ENCODE measurements at regions not wholly inside any gene's neighbourhood (a gene's known extent, or its start where the extent isn't known, plus 50 kb on each side); places are given as distances from the start of the nearest gene placed in this dataset.

GRCh38 chr2:71784734-71785511 lies 331.6 kb downstream of the DYSF start:
- H3K9me3 Mint-ChIP-seq, result no peaks in the 10 kb centered on the region
- H3K4me3 ChIP-seq, result no peak overlapping the region
- H3K27me3 Mint-ChIP-seq (ENCODE audit: insufficient read depth, low read depth), result peaks cover 8% of the 10 kb centered on the region
- peak overlapping the region; percentile 46 for H3K27ac Mint-ChIP-seq
- TF ChIP-seq CTCF (IDR thresholded peaks at IDR 0.05) (no peak), EZH2phosphoT487 (IDR thresholded peaks at IDR 0.05) (no peak), EZH2 (IDR thresholded peaks at IDR 0.05) (no peak)
- no peaks in the 10 kb centered on the region for H3K79me2 ChIP-seq (ENCODE audit: low read depth)
- no peaks in the 10 kb centered on the region for H4K20me1 ChIP-seq (ENCODE audit: low read depth)
- no peaks in the 10 kb centered on the region for H3K4me1 Mint-ChIP-seq
- no peaks in the 10 kb centered on the region for H3K4me1 ChIP-seq
- H3K27me3 ChIP-seq, result no peaks in the 10 kb centered on the region
- no peaks in the 10 kb centered on the region for H3K9me3 ChIP-seq (ENCODE audit: low read depth)
- H3F3A ChIP-seq (ENCODE audit: low read depth), result no peaks in the 10 kb centered on the region
- no peak overlapping the region for H3K9ac ChIP-seq
- H3K36me3 ChIP-seq, result no peaks in the 10 kb centered on the region
- no peak overlapping the region for H2AFZ ChIP-seq (replicated peaks)
- no peak overlapping the region for H3K4me3 Mint-ChIP-seq
- H3K4me2 ChIP-seq, result no peak overlapping the region
- DNase-seq (ENCODE audit: low spot score), result no peak
- H3K36me3 Mint-ChIP-seq, result no peaks in the 10 kb centered on the region
- no peak overlapping the region for H3K27ac ChIP-seq

- no peaks in the 10 kb centered on the region for H3K9me3 Mint-ChIP-seq
- no peaks in the 10 kb centered on the region for H3K36me3 Mint-ChIP-seq
- Histone ChIP-seq H3K36me3 (no peaks in the 10 kb centered on the region), H3K79me2 (ENCODE audit: low read depth) (no peaks in the 10 kb centered on the region), H3K27me3 (no peaks in the 10 kb centered on the region), H4K20me1 (ENCODE audit: low read depth) (no peaks in the 10 kb centered on the region), H3K4me1 (no peaks in the 10 kb centered on the region), H3K4me3 (no peak overlapping the region), H3K9me3 (ENCODE audit: low read depth) (no peaks in the 10 kb centered on the region), H3K4me2 (no peak overlapping the region), H3K9ac (no peak overlapping the region), H3F3A (ENCODE audit: low read depth) (no peaks in the 10 kb centered on the region), H2AFZ (replicated peaks) (no peak overlapping the region), H3K27ac (no peak overlapping the region)
- peaks cover 10% of the 10 kb centered on the region for H3K27me3 Mint-ChIP-seq (ENCODE audit: insufficient read depth, low read depth)
- no peak for TF ChIP-seq EZH2 (IDR thresholded peaks at IDR 0.05)
- TF ChIP-seq EZH2phosphoT487 (IDR thresholded peaks at IDR 0.05), result no peak
- TF ChIP-seq CTCF (IDR thresholded peaks at IDR 0.05), result no peak
- no peak for DNase-seq (ENCODE audit: low spot score)
- peak overlapping the region; percentile 43 for H3K27ac Mint-ChIP-seq
- no peaks in the 10 kb centered on the region for H3K4me1 Mint-ChIP-seq
- no peak overlapping the region for H3K4me3 Mint-ChIP-seq
Measured at GRCh38 chr2:71783815-71784214, 330.5 kb downstream of the DYSF start.

GRCh38 chr2:71783215-71783614 lies 329.9 kb downstream of the DYSF start:
- Histone ChIP-seq H3K36me3 (no peaks in the 10 kb centered on the region), H3K27me3 (no peaks in the 10 kb centered on the region), H3F3A (ENCODE audit: low read depth) (no peaks in the 10 kb centered on the region), H3K4me1 (no peaks in the 10 kb centered on the region), H3K79me2 (ENCODE audit: low read depth) (no peaks in the 10 kb centered on the region), H3K4me3 (no peak overlapping the region), H2AFZ (replicated peaks) (no peak overlapping the region), H3K4me2 (no peak overlapping the region), H4K20me1 (ENCODE audit: low read depth) (no peaks in the 10 kb centered on the region), H3K9ac (no peak overlapping the region), H3K9me3 (ENCODE audit: low read depth) (no peaks in the 10 kb centered on the region), H3K27ac (no peak overlapping the region)
- Mint-ChIP-seq H3K9me3 (no peaks in the 10 kb centered on the region), H3K4me3 (no peak overlapping the region), H3K27me3 (ENCODE audit: insufficient read depth, low read depth) (peaks cover 10% of the 10 kb centered on the region), H3K4me1 (no peaks in the 10 kb centered on the region), H3K36me3 (no peaks in the 10 kb centered on the region), H3K27ac (no peak overlapping the region)
- TF ChIP-seq EZH2phosphoT487 (IDR thresholded peaks at IDR 0.05) (no peak), EZH2 (IDR thresholded peaks at IDR 0.05) (no peak), CTCF (IDR thresholded peaks at IDR 0.05) (no peak)
- no peak for DNase-seq (ENCODE audit: low spot score)

Measured in neural progenitor cell (in vitro differentiated cells).